HL-60 (cell line): ENCODE measurements at regions not wholly inside any gene's neighbourhood (a gene's known extent, or its start where the extent isn't known, plus 50 kb on each side); places are given as distances from the start of the nearest gene placed in this dataset.

ENCODE experiments used
- DNase-seq, 2 experiments: peaks; one replicate each; pipeline ENCODE4 v3.0.0-alpha.2; 2010 to 2020; ENCODE audit warnings: low read depth in 1 of 2, low spot score in 1 of 2
- H3K27ac ChIP-seq: fragments of 250-450 bp; sonication (Bioruptor Pico); replicated peaks from 2 replicates; pipeline ENCODE4 v1.5.1; 2020; ENCODE audit warnings: mild to moderate bottlenecking, moderate library complexity
- H3K27me3 ChIP-seq: fragments of 250-450 bp; sonication (Bioruptor Pico); 2 replicates; pipeline ENCODE4 v1.5.1; 2021; ENCODE audit warnings: mild to moderate bottlenecking, moderate library complexity; ENCODE audit not compliant: insufficient read depth, poor library complexity, severe bottlenecking
- H3K4me3 ChIP-seq: replicated peaks from 2 replicates; pipeline ENCODE4 v1.5.1; 2011; ENCODE audit warnings: mild to moderate bottlenecking, control low read depth, low read length; ENCODE audit not compliant: insufficient read depth
- CTCF ChIP-seq: IDR thresholded peaks from one replicate; pipeline ENCODE4 v1.5.1; 2011; ENCODE audit warnings: low read length, control low read depth, inconsistent platforms; ENCODE audit not compliant: insufficient read depth
- GABPA ChIP-seq: IDR thresholded peaks from 2 replicates; pipeline ENCODE4 v1.6.1; 2012; ENCODE audit warnings: low read depth
- POLR2AphosphoS5 ChIP-seq: IDR thresholded peaks from 2 replicates; pipeline ENCODE4 v1.6.1; 2012; ENCODE audit warnings: low read depth
- REST ChIP-seq: IDR thresholded peaks from 2 replicates; pipeline ENCODE4 v1.6.1; 2012; ENCODE audit warnings: low read depth; ENCODE audit not compliant: insufficient replicate concordance
- SPI1 ChIP-seq: IDR thresholded peaks from 2 replicates; pipeline ENCODE4 v1.6.1; 2012; ENCODE audit warnings: low read depth, mild to moderate bottlenecking, borderline replicate concordance

GRCh38 chr5:17384181-17384580, 113.8 kb upstream of the TAF11L2 start:
- TF ChIP-seq REST, result no peak
- TF ChIP-seq CTCF, result no peak
- TF ChIP-seq GABPA, result no peak
- no peak for TF ChIP-seq SPI1
- no peak for TF ChIP-seq POLR2AphosphoS5
- Histone ChIP-seq H3K27me3 (no peaks in the 10 kb centered on the region), H3K27ac (no peak overlapping the region), H3K4me3 (no peak overlapping the region)
- no peak for DNase-seq

GRCh38 chr5:17388717-17389116, 109.3 kb upstream of the TAF11L2 start:
- H3K27me3 ChIP-seq, result no peaks in the 10 kb centered on the region
- H3K27ac ChIP-seq, result no peak overlapping the region
- TF ChIP-seq POLR2AphosphoS5, result no peak
- TF ChIP-seq SPI1, result no peak
- no peak for TF ChIP-seq GABPA
- no peak for TF ChIP-seq CTCF
- TF ChIP-seq REST, result no peak
- H3K4me3 ChIP-seq, result no peak overlapping the region
- no peak for DNase-seq

GRCh38 chr5:17394086-17394485, 103.9 kb upstream of the TAF11L2 start:
- TF ChIP-seq POLR2AphosphoS5, result no peak
- no peak for TF ChIP-seq SPI1
- no peak for TF ChIP-seq GABPA
- no peak for TF ChIP-seq CTCF
- no peak for TF ChIP-seq REST
- Histone ChIP-seq H3K4me3 (no peak overlapping the region), H3K27me3 (no peaks in the 10 kb centered on the region), H3K27ac (no peak overlapping the region)
- DNase-seq, result no peak
